ENCODE measurements at regions not wholly inside any gene's neighbourhood (a gene's known extent, or its start where the extent isn't known, plus 50 kb on each side); places are given as distances from the start of the nearest gene placed in this dataset.

DNA sequence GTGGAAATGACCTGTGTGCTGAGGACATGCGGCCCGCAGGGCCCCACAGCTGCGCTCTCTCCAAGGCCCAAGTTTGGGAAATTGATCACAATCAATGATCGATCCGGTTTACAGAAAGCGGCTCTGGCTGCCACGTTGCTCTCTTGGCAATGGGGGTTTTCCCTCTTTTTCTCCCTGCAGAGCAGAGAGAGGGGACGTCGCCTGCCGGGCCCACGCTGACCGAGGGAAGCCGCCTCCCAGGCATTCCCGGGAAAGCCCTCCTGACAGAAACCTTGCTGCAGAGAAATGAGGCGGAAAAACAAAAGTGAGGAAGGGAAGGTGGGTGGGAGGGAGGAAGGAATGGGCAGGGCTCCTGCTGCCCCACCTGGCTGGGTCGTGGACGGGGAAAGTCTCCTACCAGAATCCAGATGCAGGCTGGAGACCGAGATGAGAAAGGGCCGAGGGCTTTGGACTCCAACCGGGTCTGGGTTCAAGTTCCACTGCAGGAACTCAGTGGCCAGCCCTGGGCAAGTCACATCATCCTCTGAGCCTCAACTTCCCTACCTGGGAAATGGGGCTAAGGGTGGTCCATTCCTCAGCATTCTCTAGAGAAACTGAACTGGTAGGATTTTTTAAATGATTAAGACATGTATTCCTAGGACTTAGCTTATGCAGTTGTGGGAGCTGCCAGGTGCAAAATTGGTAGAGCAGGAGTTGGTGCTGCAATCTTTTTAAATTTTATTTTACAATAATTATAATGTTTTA lies 75.5 kb downstream of the PHETA1 start:
- TF ChIP-seq, protein P1, sequence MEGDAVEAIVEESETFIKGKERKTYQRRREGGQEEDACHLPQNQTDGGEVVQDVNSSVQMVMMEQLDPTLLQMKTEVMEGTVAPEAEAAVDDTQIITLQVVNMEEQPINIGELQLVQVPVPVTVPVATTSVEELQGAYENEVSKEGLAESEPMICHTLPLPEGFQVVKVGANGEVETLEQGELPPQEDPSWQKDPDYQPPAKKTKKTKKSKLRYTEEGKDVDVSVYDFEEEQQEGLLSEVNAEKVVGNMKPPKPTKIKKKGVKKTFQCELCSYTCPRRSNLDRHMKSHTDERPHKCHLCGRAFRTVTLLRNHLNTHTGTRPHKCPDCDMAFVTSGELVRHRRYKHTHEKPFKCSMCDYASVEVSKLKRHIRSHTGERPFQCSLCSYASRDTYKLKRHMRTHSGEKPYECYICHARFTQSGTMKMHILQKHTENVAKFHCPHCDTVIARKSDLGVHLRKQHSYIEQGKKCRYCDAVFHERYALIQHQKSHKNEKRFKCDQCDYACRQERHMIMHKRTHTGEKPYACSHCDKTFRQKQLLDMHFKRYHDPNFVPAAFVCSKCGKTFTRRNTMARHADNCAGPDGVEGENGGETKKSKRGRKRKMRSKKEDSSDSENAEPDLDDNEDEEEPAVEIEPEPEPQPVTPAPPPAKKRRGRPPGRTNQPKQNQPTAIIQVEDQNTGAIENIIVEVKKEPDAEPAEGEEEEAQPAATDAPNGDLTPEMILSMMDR (IDR thresholded peaks at IDR 0.05): no peak
- DNase-seq (ENCODE audit: extremely low spot score, unreplicated experiment): no peak
- Mint-ChIP-seq H3K4me1 (ENCODE audit: unreplicated experiment) (no peaks in the 10 kb centered on the region), H3K9me3 (ENCODE audit: unreplicated experiment) (no peaks in the 10 kb centered on the region), H3K4me3 (ENCODE audit: unreplicated experiment) (no peak overlapping the region), H3K27ac (ENCODE audit: unreplicated experiment) (no peak overlapping the region), H3K36me3 (ENCODE audit: unreplicated experiment) (no peaks in the 10 kb centered on the region), H3K27me3 (ENCODE audit: unreplicated experiment) (no peaks in the 10 kb centered on the region)

DNA sequence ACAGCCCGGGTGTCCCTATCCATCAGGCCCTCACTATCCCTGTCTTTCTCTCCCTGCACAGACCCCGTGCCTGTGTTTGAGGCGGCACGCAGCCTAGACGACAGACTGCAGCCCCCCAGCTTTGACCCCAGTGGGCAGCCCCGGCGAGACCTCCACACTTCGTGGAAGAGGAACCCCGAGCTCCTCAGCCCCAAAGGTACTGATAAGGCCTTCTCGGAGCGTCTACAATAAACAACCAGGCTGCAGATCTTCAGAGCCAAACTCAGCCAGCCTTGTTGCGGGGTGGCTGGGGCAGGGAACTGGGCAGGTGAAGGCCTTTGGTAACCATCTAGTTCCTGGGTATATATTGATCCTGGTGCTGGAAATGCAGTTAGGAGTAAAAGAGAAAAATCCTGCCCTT lies 77.5 kb downstream of the PHETA1 start:
- TF ChIP-seq, protein P1 (IDR thresholded peaks at IDR 0.05): no peak
- Mint-ChIP-seq H3K27me3 (ENCODE audit: unreplicated experiment) (no peaks in the 10 kb centered on the region), H3K4me1 (ENCODE audit: unreplicated experiment) (no peaks in the 10 kb centered on the region), H3K27ac (ENCODE audit: unreplicated experiment) (no peak overlapping the region), H3K4me3 (ENCODE audit: unreplicated experiment) (no peak overlapping the region), H3K9me3 (ENCODE audit: unreplicated experiment) (no peaks in the 10 kb centered on the region), H3K36me3 (ENCODE audit: unreplicated experiment) (no peaks in the 10 kb centered on the region)
- DNase-seq (ENCODE audit: extremely low spot score, unreplicated experiment): no peak

DNA sequence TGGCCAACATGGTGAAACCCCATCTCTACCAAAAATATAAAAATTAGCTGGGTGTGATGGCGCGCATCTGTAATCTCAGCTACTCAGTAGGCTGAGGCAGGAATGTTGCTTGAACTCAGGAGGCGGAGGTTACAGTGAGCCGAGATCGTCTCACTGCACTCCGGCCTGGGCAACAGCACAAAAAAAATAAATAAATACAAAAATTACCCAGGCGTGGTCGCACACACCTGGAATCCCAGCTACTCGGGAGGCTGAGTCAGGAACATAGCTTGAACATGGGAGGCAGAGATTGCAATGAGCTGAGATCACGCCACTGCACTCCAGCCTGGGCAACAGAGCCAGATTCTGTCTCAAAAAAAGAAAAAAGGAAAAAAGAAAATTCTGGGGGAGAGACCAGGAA lies 80.1 kb downstream of the PHETA1 start:
- TF ChIP-seq, protein P1 (IDR thresholded peaks at IDR 0.05): no peak
- H3K9me3 Mint-ChIP-seq (ENCODE audit: unreplicated experiment): no peaks in the 10 kb centered on the region
- no peak for DNase-seq (ENCODE audit: extremely low spot score, unreplicated experiment)
- H3K27ac Mint-ChIP-seq (ENCODE audit: unreplicated experiment): no peak overlapping the region
- peaks cover 8% of the 10 kb centered on the region for H3K27me3 Mint-ChIP-seq (ENCODE audit: unreplicated experiment)
- no peaks in the 10 kb centered on the region for H3K4me1 Mint-ChIP-seq (ENCODE audit: unreplicated experiment)
- H3K4me3 Mint-ChIP-seq (ENCODE audit: unreplicated experiment): no peak overlapping the region
- H3K36me3 Mint-ChIP-seq (ENCODE audit: unreplicated experiment): no peaks in the 10 kb centered on the region

DNA sequence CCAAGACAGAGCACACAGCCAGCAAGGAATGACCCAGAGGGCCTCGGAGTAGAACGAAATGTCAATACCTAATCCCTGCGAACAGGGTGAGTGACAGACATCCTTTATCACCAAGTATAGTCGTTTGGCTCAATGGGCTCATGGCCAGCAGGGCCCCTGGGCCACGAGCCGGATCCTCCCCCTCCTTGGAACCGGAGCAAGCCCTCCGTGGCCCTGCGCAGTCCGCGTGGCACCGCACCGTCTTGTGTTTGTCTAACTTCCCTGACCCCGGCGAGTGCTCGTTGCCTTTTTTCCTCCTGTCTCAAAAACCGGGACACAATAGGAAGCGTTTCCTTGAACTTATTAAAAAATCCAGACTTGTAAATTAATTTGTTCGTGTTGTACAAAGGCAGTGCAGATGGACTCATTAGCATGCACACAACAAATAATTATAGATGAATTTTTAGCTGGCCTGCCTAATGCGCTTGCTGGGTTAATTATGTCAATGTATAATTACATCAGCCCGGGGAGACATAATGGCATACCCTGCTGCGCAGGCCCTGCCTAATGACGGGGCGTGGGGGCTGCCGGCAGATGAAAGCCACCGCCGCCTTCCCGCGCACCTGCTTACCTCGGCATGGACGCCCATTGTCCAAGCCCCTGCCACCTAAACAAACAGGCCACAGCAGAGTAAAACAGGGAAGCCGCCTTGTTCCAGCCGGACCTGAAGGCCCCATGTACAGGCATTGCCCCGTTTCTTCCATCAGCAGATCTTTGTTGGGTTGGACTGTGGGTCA lies 81.6 kb downstream of the PHETA1 start:
- Mint-ChIP-seq H3K36me3 (ENCODE audit: unreplicated experiment) (no peaks in the 10 kb centered on the region), H3K27ac (ENCODE audit: unreplicated experiment) (no peak overlapping the region), H3K27me3 (ENCODE audit: unreplicated experiment) (peaks cover 8% of the 10 kb centered on the region), H3K4me1 (ENCODE audit: unreplicated experiment) (no peaks in the 10 kb centered on the region), H3K9me3 (ENCODE audit: unreplicated experiment) (no peaks in the 10 kb centered on the region), H3K4me3 (ENCODE audit: unreplicated experiment) (no peak overlapping the region)
- no peak for DNase-seq (ENCODE audit: extremely low spot score, unreplicated experiment)
- TF ChIP-seq, protein P1 (IDR thresholded peaks at IDR 0.05): no peak

DNA sequence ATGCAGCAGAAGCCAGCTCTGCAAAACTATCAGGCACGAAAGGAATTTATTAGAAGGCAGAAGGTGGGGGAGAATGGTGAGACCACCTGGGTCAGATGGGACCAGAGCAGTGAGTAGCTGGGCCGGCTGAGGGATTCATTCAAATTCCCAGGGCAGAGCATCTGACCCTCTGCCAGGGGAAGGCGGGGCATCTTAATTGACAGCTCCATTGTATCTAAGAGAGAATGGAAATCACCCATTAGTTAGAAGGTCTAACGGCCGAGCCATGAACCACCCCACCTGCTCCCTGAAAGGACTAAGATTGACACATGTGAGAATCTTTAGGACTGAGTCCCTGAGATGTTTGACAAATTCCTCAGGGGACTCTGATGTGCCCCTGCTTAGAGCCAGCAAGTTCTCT lies 83.7 kb downstream of the PHETA1 start:
- Mint-ChIP-seq H3K4me3 (ENCODE audit: unreplicated experiment) (no peak overlapping the region), H3K36me3 (ENCODE audit: unreplicated experiment) (no peaks in the 10 kb centered on the region)

More for the DNA sequence above, 83.7 kb downstream of the PHETA1 start:
- DNase-seq (ENCODE audit: extremely low spot score, unreplicated experiment): no peak
- Mint-ChIP-seq H3K27ac (ENCODE audit: unreplicated experiment) (no peak overlapping the region), H3K4me1 (ENCODE audit: unreplicated experiment) (no peaks in the 10 kb centered on the region), H3K27me3 (ENCODE audit: unreplicated experiment) (peaks cover 8% of the 10 kb centered on the region), H3K9me3 (ENCODE audit: unreplicated experiment) (peaks cover 11% of the 10 kb centered on the region)
- TF ChIP-seq, protein P1 (IDR thresholded peaks at IDR 0.05): no peak

Measured in osteocyte (in vitro differentiated cells).